Vagina (tissue), 2 donors: ENCODE measurements at regions not wholly inside any gene's neighbourhood (a gene's known extent, or its start where the extent isn't known, plus 50 kb on each side); places are given as distances from the start of the nearest gene placed in this dataset.

Experiments used
- CTCF ChIP-seq, 3 experiments: fragments of 450-650 bp in 2 of 3; fragments of 200-600 bp in 1 of 3; sonication (generic) in 1 of 3; IDR thresholded peaks; one replicate each; pipeline ENCODE4 v1.5.1; 2017 to 2019; ENCODE audit warnings: antibody characterized with exemption in 3 of 3, mild to moderate bottlenecking in 2 of 3, moderate library complexity in 2 of 3
- POLR2A ChIP-seq, 2 donors: fragments of 450-650 bp; IDR thresholded peaks; one replicate each; pipeline ENCODE4 v1.6.1; 2017; ENCODE audit warnings: antibody characterized with exemption in 2 of 2, mild to moderate bottlenecking in 2 of 2, moderate library complexity in 2 of 2
- POLR2AphosphoS5 ChIP-seq, 2 donors: sonication (generic); formaldehyde crosslinking; IDR thresholded peaks; one replicate each; pipeline ENCODE4 v1.9.0; 2017; ENCODE audit warnings: antibody characterized with exemption in 2 of 2, mild to moderate bottlenecking in 2 of 2, low read depth in 1 of 2; ENCODE audit not compliant: insufficient read depth in 1 of 2

GRCh38 chr2:34909992-34910705 is 1311.0 kb upstream of the FAM98A start:
- TF ChIP-seq CTCF (IDR thresholded peaks at IDR 0.05) = no peak
- TF ChIP-seq POLR2AphosphoS5 (IDR thresholded peaks at IDR 0.05; ENCODE audit: insufficient read depth in 1 of 2, low read depth in 1 of 2) = no peak
- no peak for TF ChIP-seq POLR2A (IDR thresholded peaks at IDR 0.05)
